ENCODE measurements at regions not wholly inside any gene's neighbourhood (a gene's known extent, or its start where the extent isn't known, plus 50 kb on each side); places are given as distances from the start of the nearest gene placed in this dataset.

DNA sequence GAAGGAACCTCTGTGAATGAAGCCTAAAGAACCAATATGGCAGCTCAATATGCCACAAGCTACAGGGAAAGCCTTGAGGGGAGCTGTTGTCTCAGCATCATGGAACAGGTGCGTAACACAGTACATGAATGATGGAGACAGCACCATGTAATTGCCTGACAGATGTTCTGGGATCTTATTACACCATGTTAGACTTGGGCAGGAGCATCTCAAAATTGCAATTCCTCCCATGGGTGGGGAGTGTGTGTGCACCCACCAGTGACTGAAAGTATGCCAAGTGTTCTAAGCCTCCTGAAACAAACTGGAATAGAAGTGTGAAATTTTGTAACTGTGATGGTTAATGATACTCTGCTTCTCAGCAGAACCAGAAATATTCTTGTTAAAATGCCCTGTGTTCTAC is 151.0 kb upstream of the SRRM4 start:
- FAIRE-seq = no peak
- TF ChIP-seq TAF1 (IDR thresholded peaks at IDR 0.05; ENCODE audit: borderline replicate concordance, low read depth, low read length) = no peak
- no peak for TF ChIP-seq POLR2AphosphoS5 (IDR thresholded peaks at IDR 0.05; ENCODE audit: low read depth, low read length)
- no peak for TF ChIP-seq POLR2A (IDR thresholded peaks at IDR 0.05; ENCODE audit: low read depth, low read length)
- no peak for DNase-seq (ENCODE audit: insufficient read length)

DNA sequence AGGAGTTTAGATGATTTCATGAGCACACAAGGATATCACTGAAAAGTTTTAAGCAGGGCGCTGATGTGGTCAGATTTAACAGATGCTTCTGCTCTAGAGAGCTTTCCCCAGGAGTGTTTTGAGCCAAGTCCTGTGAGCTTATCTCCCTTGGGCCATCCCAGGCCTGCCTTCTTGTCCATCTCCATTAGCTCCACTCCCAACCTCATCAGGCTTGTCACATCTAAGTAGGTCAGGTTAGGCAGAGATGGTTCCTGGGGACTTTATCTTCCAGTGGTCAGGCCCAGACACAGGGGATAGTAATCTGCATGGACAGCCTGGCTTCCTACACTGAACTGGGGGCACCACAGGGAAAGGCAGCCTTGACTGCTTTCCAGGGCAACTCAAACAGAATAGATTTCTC is 145.4 kb upstream of the SRRM4 start:
- FAIRE-seq (no peak), DNase-seq (ENCODE audit: insufficient read length) (no peak)
- TF ChIP-seq TAF1 (IDR thresholded peaks at IDR 0.05; ENCODE audit: borderline replicate concordance, low read depth, low read length) = no peak
- no peak for TF ChIP-seq POLR2AphosphoS5 (IDR thresholded peaks at IDR 0.05; ENCODE audit: low read depth, low read length)
- no peak for TF ChIP-seq POLR2A (IDR thresholded peaks at IDR 0.05; ENCODE audit: low read depth, low read length)

DNA sequence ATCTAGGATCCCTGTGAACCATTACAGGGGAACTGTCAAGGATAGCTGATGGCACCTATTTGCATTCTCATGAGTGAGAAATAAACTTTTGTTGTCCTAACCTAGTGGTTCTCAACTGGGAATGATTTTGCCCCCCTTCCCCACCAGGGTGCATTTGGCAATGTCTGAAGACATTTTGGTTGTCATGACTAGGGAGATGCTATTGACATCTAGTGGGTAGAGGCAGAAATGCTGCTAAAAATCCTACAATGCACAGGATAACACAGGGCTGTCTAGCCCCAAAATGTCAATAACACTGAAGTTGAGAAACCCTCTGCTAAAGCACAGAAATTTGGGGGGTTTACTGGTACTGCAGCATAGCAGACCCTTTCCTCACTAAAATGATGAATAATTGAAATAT is 140.9 kb upstream of the SRRM4 start:
- FAIRE-seq (no peak), DNase-seq (ENCODE audit: insufficient read length) (no peak)
- no peak for TF ChIP-seq TAF1 (IDR thresholded peaks at IDR 0.05; ENCODE audit: borderline replicate concordance, low read depth, low read length)
- TF ChIP-seq POLR2AphosphoS5 (IDR thresholded peaks at IDR 0.05; ENCODE audit: low read depth, low read length) = no peak
- no peak for TF ChIP-seq POLR2A (IDR thresholded peaks at IDR 0.05; ENCODE audit: low read depth, low read length)

DNA sequence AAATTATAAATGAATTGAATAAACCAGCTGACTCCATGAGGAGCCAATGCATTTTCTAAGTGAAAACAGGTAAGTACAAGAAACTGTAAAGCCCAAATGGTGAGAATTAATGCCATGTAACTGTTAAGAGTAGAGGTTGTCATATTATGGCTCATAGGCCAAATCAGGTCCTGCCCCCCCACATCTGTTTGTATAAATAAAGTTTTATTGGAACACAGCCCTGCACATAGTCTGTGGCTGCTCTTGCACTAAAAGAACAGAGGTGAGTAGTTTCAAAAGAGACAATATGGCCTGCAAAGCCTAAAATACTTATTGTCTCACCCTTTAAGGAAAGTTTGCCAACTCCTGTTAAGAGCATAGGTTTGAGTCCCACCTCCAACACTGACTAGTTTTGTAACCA is 140.5 kb upstream of the SRRM4 start:
- TF ChIP-seq POLR2AphosphoS5 (IDR thresholded peaks at IDR 0.05; ENCODE audit: low read depth, low read length) (no peak), TAF1 (IDR thresholded peaks at IDR 0.05; ENCODE audit: borderline replicate concordance, low read depth, low read length) (no peak), POLR2A (IDR thresholded peaks at IDR 0.05; ENCODE audit: low read depth, low read length) (no peak)
- DNase-seq (ENCODE audit: insufficient read length) = no peak
- no peak for FAIRE-seq

DNA sequence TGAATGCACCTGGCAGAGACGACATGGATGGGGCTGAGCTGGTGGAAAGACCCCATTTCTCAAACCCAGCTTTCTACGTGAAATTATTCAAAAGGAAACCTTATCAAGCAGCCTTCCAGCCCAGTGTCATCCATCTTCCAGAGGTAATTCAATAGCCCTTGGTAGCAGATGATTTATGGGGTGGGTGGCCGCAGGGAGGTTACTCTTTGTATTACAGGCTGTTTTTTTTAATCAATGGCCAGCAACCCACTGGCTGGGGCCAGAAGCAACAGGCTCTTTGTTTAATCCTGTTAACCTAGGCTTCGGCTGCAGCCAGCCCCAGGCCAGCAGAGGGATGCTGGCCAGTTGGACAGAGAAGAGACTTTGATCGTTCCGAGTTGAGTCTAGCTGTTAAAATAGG is 139.8 kb upstream of the SRRM4 start:
- TF ChIP-seq POLR2AphosphoS5 (IDR thresholded peaks at IDR 0.05; ENCODE audit: low read depth, low read length) (no peak), POLR2A (IDR thresholded peaks at IDR 0.05; ENCODE audit: low read depth, low read length) (no peak), TAF1 (IDR thresholded peaks at IDR 0.05; ENCODE audit: borderline replicate concordance, low read depth, low read length) (no peak)
- no peak for DNase-seq (ENCODE audit: insufficient read length)
- no peak for FAIRE-seq

DNA sequence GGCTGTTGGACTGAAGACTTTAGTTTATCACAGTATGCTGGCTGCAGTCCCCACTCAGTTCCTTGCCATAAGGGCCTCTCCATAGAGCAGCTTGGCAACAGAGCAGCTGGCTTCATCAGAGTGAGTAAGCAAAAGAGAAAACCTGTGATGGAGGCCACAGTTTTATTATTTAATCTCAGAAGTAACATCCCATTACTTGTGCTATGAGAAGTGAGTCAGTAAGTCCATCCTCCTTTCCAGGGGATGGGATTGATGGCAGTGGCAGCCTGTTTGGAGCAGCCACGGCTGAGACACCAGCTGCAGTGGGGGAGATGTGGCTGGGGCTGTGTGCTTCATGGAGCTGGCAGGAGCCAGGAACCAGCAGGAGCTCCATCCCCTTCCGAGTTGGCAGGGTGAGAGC is 138.5 kb upstream of the SRRM4 start:
- FAIRE-seq = no peak
- TF ChIP-seq POLR2AphosphoS5 (IDR thresholded peaks at IDR 0.05; ENCODE audit: low read depth, low read length) (no peak), POLR2A (IDR thresholded peaks at IDR 0.05; ENCODE audit: low read depth, low read length) (no peak), TAF1 (IDR thresholded peaks at IDR 0.05; ENCODE audit: borderline replicate concordance, low read depth, low read length) (no peak)
- no peak for DNase-seq (ENCODE audit: insufficient read length)

DNA sequence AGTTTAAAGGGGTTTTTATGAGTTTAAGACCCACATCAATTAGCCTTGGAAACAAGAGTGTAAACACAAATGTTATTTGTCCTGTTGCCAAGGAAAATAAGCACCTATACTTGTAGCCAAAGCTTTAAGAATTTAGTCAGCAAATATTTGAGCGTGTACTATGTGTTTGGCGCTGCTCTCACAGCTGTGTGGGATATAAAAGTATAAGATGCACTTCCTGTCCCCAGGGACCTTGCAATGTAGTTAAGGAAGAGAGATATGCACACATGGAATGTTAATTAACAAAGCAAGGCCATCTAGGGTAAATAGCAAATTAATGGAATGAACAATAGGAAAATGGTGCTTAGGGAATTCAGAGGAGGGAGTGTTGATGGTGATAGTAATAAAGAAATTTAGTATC is 134.9 kb upstream of the SRRM4 start:
- FAIRE-seq (no peak), DNase-seq (ENCODE audit: insufficient read length) (no peak)
- TF ChIP-seq TAF1 (IDR thresholded peaks at IDR 0.05; ENCODE audit: borderline replicate concordance, low read depth, low read length) (no peak), POLR2A (IDR thresholded peaks at IDR 0.05; ENCODE audit: low read depth, low read length) (no peak)

DNA sequence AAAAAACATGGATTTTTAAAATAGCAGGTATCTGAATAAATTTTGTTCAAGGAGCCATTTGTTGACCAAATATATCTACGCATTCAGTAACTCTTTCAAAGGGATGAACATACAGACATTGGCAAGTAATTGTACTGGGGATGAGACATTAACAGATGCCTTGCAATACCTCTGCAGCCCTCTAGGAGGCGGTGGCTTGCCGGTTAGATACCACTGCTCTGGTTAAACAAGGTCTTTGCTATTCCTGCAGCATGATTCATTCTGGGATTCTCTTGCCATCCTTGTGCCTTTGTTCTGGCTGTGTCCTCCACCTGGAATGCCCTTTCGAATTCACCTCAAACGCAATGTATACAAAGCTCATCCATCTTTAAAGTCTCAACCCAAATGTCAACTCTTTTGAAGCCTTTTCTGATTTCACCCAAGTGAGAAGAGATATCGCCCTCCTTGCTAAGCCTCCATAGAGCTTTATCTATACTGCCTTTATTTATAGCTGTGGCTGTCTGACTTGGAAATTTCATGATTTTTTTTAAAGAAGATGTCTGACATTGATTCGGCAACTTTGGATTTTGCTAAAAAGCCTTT is 131.0 kb upstream of the SRRM4 start:
- FAIRE-seq = peak; percentile 65
- TF ChIP-seq TAF1 (IDR thresholded peaks at IDR 0.05; ENCODE audit: borderline replicate concordance, low read depth, low read length) (no peak), POLR2A (IDR thresholded peaks at IDR 0.05; ENCODE audit: low read depth, low read length) (no peak), POLR2AphosphoS5 (IDR thresholded peaks at IDR 0.05; ENCODE audit: low read depth, low read length) (no peak)
- DNase-seq (ENCODE audit: insufficient read length) = no peak

DNA sequence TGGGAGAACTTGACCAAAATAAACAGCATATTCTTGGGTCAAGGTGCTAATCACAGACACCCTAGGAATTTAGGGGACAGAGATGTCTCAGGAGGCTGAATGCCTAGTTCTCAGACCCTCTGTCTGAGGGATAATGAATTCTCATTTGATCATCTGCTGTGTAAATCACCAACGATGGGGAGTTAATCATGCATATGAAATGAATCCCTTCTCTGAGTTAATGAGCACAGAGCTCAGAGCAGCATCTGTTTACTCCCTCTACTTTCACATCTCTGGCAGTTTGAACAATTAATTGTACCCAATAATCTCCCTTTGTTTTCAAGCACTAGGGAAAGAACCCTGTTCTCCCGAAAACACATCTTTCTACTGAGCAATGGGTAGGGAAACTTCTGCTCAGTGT is 129.4 kb upstream of the SRRM4 start:
- TF ChIP-seq POLR2AphosphoS5 (IDR thresholded peaks at IDR 0.05; ENCODE audit: low read depth, low read length) (no peak), TAF1 (IDR thresholded peaks at IDR 0.05; ENCODE audit: borderline replicate concordance, low read depth, low read length) (no peak), POLR2A (IDR thresholded peaks at IDR 0.05; ENCODE audit: low read depth, low read length) (no peak)
- DNase-seq (ENCODE audit: insufficient read length) = no peak

DNA sequence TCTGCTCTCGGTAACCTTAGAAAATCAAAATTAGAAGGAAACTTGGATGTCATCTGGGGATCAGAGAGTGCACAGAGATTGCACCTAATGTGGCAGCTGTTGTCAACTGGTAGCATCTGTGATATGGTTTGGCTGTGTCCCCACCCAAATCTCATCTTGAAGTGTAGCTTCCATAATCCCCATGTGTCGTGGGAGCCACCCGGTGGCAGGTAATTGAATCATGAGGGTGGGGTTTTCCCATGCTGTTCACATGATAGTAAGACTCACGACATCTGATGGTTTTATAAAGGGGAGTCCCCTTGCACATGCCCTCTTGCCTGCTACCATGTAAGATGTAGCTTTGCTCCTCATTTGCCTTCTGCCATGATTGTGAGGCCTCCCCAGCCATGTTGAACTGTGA is 127.7 kb upstream of the SRRM4 start:
- TF ChIP-seq POLR2AphosphoS5 (IDR thresholded peaks at IDR 0.05; ENCODE audit: low read depth, low read length) (no peak), TAF1 (IDR thresholded peaks at IDR 0.05; ENCODE audit: borderline replicate concordance, low read depth, low read length) (no peak), POLR2A (IDR thresholded peaks at IDR 0.05; ENCODE audit: low read depth, low read length) (no peak)
- no peak for DNase-seq (ENCODE audit: insufficient read length)
- FAIRE-seq = no peak

More for the DNA sequence above, 129.4 kb upstream of the SRRM4 start:
- no peak for FAIRE-seq

DNA sequence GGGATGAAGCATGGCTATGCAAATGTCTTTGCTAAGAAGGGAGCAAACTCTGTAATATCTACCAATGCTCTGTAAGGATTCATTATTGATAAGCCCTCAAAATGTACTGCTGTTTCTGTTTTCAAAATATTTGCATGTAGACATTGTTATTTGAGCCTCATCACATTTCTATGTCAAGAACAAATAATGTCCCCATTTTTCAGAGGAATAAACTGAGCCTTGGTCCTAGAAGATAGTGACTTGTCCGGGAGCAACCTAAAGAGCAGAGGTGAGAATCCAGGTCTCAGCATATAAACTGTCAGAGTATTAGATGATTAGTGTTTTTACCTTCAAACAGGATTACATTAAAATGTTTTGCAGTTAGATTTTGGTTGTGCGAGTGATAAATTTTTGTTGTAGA is 125.5 kb upstream of the SRRM4 start:
- no peak for DNase-seq (ENCODE audit: insufficient read length)
- TF ChIP-seq TAF1 (IDR thresholded peaks at IDR 0.05; ENCODE audit: borderline replicate concordance, low read depth, low read length) (no peak), POLR2AphosphoS5 (IDR thresholded peaks at IDR 0.05; ENCODE audit: low read depth, low read length) (no peak), POLR2A (IDR thresholded peaks at IDR 0.05; ENCODE audit: low read depth, low read length) (no peak)
- no peak for FAIRE-seq

DNA sequence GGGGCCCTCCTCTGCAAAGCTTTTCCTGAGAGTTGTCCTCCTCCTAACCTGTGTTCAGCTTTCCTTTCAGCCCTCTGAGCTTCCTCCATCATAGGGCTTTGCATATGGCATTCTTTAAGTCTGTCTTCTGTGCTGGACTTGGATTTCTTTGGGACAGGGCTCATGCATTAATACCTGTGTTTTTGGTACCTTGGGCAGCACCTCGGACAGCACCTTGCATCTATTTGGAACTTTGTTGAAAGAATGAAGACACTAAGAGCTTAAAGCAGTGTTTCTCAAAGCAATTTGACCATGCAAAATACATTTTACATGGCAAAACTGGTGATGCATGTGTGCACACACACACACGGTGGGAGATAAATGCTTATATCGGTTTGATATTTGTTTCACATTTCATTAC is 115.0 kb upstream of the SRRM4 start:
- TF ChIP-seq POLR2AphosphoS5 (IDR thresholded peaks at IDR 0.05; ENCODE audit: low read depth, low read length) (no peak), TAF1 (IDR thresholded peaks at IDR 0.05; ENCODE audit: borderline replicate concordance, low read depth, low read length) (no peak), POLR2A (IDR thresholded peaks at IDR 0.05; ENCODE audit: low read depth, low read length) (no peak)
- FAIRE-seq (no peak), DNase-seq (ENCODE audit: insufficient read length) (no peak)

DNA sequence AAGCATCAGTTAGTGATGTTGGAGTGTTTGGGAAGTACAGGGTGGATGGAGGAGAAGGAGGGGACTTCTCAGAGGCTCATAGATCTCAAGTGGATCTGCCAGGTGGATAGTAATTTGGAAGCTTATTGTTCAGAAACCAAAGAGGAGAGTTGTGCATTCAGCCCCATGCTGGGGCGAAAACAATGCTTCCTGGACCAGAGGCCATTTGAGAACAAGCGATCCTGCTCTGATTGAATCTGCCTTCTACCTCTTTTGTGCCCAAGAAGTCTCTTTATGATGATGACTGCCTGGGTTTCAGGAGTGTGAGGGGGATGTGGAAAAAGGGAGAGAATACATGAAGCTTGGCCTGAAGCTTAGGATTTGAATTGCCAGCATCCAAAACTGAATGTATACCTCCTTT is 110.8 kb upstream of the SRRM4 start:
- FAIRE-seq (no peak), DNase-seq (ENCODE audit: insufficient read length) (no peak)
- no peak for TF ChIP-seq POLR2A (IDR thresholded peaks at IDR 0.05; ENCODE audit: low read depth, low read length)
- no peak for TF ChIP-seq POLR2AphosphoS5 (IDR thresholded peaks at IDR 0.05; ENCODE audit: low read depth, low read length)
- TF ChIP-seq TAF1 (IDR thresholded peaks at IDR 0.05; ENCODE audit: borderline replicate concordance, low read depth, low read length) = no peak

Measured in GM12892 (cell line).